ENCODE measurements at regions not wholly inside any gene's neighbourhood (a gene's known extent, or its start where the extent isn't known, plus 50 kb on each side); places are given as distances from the start of the nearest gene placed in this dataset.
"Not testable (repeated sequence)": the region's sequence is repeated elsewhere in the genome, so short reads cannot be mapped to it uniquely, and the experiment has no call there.

- no peak for DNase-seq (ENCODE audit: low read depth)
Observed at GRCh38 chr1:244297087-244297486, 154.6 kb downstream of the ADSS2 start.

- DNase-seq (ENCODE audit: low read depth) = no peak
Observed at GRCh38 chr1:244297616-244298015, 154.1 kb downstream of the ADSS2 start.

DNA sequence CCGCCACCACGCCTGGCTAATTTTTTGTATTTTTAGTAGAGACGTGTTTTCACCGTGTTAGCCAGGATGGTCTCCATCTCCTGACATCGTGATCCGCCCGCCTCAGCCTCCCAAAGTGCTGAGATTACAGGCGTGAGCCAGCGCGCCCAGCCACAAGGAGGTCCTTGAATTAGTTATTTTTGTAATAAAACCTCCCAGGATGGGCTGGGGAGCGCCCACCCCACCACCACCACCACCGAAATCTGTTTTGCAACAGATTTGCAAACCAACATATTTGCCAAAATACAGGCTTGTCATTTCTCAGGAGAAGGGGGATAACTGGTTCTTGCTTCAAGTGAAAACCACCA is 151.7 kb downstream of the ADSS2 start:
- DNase-seq (ENCODE audit: low read depth) = not testable (repeated sequence)

GRCh38 chr1:244301595-244302130 is 150.0 kb downstream of the ADSS2 start:
- DNase-seq (ENCODE audit: low read depth) = no peak

- no peak for DNase-seq (ENCODE audit: low read depth)
Observed at GRCh38 chr1:244302876-244303609, 148.7 kb downstream of the ADSS2 start.

- DNase-seq (ENCODE audit: low read depth) = no peak
Observed at GRCh38 chr1:244303610-244303969, 148.1 kb downstream of the ADSS2 start.

DNA sequence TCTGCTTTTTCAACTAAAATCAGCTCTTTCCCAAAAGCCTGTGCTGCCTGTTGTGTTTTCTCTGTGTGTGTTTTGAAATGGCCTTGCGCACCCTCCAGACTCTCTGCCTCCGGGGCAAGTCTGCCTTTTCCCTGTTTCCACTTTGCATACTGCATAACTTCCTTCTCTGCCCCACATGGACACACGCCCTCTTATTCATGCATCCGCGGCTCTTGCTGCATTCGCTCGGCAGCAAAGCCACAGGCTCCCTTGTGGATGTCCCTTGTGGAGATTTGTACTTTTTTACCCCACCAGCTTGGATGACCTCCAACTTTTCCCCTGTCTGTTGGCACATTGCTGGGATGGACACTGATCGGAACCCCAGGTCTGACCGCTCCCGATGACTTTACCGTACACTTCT is 147.6 kb downstream of the ADSS2 start:
- DNase-seq (ENCODE audit: low read depth) = no peak

- no peak for DNase-seq (ENCODE audit: low read depth)
Observed at GRCh38 chr1:244304656-244305055, 147.1 kb downstream of the ADSS2 start.

GRCh38 chr1:244305776-244306341 is 145.8 kb downstream of the ADSS2 start:
- DNase-seq (ENCODE audit: low read depth) = no peak

DNA sequence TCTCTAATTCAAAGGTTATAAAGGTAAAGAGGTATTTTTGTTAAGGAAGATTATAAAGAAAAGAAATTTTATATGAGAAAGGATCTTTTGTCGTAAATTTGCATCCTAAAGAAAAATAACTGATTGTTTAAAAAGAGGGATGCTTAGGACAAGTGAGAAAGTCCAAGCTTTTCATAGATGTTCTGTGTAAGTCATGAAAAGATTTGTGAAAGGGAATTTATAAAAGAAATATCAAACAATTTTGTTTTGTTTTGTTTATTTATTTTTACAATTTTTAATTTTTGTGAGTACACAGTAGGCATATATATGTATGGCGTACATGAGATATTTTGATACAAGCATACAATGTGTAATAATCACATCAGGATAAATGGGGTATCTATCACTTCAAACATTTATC is 145.2 kb downstream of the ADSS2 start:
- DNase-seq (ENCODE audit: low read depth) = no peak

GRCh38 chr1:244309191-244309590 is 142.5 kb downstream of the ADSS2 start:
- not testable (repeated sequence) for DNase-seq (ENCODE audit: low read depth)

DNA sequence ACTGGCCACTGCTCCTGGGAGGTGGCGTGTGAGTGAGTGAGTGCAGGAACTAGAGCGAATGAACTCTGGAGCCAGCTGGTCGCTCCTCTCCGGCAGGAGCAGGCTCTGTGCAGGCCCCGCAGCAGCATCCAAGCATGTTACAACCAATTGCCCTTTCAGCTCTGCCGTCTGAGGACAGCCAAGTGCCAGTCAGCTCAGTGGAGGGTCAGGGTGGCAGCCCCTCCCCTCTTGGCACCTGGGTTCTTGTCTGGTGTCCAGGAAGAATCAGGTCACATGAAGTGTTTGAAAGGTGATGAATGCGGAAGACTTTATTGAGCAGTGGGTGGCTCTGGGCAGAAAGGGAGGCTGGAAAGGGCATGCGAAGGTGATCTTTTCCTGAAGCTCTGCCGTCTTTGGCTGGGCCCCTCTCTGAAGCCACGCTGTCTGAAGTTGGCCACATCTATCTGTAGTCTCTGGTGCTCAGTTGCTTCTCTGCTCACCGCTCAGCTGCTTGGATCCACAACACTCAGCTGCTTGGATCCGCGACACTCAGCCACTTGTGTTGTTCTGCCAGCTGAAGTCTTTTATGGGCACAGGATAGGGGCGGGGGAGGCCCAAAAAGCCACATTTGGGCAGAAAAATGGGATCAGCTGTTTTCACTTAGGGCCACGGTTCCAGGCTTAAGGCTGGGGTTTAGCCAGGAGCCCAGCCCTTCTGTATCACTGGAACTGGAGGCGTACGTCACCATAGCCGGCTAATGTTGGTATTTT is 139.8 kb downstream of the ADSS2 start:
- DNase-seq (ENCODE audit: low read depth) = no peak

DNA sequence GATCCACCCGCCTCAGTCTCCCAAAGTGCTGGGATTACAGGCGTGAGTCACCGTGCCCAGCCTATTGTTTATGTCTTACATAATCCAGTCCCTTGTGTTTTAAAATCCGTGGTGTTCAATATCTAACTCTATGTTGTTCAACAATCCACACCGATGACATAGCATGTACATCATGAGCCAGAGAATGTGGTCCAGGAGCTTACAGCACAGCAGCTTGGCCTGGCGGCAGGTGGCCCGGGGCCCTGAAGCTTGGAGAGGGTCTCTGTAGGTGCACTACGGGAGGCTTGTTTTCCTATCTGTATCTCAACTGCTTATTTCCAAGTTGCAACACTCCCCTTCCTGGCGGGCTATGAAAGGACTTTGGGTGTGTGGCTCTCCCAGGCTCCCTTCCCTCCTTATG is 138.4 kb downstream of the ADSS2 start:
- no peak for DNase-seq (ENCODE audit: low read depth)

GRCh38 chr1:244314921-244315559 is 136.7 kb downstream of the ADSS2 start:
- no peak for DNase-seq (ENCODE audit: low read depth)

DNA sequence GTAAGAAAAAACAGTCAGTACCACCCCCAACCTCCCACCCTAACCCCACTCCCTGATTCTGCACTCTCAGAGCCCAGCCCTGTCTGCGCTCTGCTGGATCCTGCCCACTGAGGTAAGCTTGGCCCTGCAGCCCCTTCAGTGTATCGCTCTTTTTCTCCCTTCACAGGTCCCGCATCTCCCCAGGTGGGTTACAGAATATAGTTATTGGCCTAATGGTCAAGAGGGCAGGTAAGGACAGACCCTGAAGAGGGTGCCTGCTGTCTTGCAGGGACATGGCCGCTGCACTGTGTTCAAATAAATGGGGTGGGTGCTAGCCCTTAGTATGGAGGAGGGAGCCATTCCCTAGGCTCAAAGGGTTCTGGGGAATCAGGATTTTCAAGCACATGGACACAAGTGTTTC is 135.7 kb downstream of the ADSS2 start:
- DNase-seq (ENCODE audit: low read depth) = no peak

GRCh38 chr1:244316407-244316806 is 135.3 kb downstream of the ADSS2 start:
- no peak for DNase-seq (ENCODE audit: low read depth)

DNA sequence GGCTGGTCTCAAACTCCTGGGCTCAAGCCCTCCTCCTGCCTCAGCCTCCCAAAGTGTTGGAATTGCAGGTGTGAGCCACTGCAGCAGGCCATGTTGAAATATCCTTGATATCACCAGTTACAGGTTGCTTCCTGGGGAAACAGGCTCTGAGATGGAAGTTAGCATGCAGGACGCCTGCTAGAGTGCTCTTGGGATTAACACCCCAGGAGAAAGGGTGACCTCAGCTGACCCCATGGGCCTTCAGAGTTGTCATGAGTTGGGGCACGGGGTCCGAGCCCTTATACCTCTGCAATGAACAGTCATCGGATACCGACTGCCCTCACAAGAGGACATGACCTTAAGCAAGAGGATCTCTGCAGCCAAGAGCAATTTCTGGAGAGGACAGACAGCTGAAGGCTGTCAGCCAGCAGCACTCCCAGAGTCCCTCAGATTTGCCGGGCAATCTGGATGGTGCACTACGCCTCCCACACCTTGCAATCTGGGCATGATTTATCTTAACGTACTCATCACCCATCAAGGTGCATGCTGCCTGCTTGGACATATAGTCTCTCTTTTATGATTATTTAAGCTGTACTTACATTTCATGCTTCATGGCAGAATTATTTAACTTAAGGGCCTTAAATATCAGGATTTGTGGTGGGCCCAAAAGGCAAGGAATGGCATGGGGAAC is 134.6 kb downstream of the ADSS2 start:
- DNase-seq (ENCODE audit: low read depth) = no peak

DNA sequence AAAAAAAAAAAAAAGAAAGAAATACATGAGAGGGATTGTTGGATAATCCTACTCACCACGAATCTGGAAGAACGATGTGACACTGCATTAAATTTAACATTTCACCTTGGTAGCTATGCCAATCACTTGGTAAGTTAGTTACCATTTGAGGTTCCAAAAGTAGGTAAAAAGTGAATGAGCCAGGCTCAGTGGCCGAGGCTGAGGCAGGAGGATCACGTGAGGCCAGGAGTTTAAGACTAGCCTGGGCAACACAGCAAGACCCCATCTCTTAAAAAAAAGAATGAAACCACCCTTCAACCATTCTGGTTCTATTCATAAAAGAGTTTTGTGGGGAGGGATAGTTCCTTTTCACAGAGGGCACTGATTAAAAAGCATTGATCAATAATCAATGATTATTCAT is 133.6 kb downstream of the ADSS2 start:
- no peak for DNase-seq (ENCODE audit: low read depth)

DNA sequence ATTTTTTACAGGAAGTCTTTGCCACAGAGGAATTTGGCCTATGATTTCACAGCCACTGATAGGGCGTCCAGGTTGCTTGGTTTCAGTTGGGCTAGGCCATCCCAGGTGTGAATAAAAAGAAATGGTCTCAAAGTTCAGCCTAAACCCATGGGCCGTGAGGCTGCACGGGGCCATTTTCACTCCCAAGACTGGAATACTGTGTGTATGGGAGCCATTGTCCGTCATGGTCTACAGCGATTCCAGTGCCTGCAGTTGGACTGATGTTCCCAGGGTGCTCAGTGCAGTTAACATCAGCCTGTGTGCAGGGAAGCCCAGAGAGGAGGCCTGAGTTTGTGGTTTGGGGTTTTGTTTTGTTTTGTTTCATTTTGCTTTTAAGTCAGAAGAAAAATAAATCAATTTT is 133.2 kb downstream of the ADSS2 start:
- no peak for DNase-seq (ENCODE audit: low read depth)

GRCh38 chr1:244319283-244320132 is 132.2 kb downstream of the ADSS2 start:
- DNase-seq (ENCODE audit: low read depth) = peak; percentile 86

DNA sequence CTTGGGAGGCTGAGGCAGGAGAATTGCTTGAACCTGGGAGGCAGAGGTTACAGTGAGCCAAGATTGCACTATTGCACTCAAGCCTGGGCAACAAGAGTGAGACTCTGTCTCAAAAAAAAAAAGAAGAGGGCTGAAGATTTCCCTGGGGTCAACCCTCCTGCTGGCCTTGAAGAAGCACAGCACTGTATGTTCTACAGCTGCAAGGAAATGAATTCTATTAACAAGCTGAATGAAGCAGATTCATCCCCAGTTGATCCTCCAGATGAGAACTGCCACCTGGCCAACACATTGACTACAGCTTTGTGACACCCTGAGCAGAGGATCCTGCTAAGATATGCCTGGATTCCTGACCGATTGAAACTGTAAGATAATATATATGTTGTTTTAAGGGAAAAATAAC is 129.5 kb downstream of the ADSS2 start:
- DNase-seq (ENCODE audit: low read depth) = no peak
